Stimulated activated CD4-positive, alpha-beta T cell treated with anti-CD3 and anti-CD28 coated beads, Interleukin-4, amount 100 ng/mL, for 24 hours (primary cell): ENCODE measurements at regions not wholly inside any gene's neighbourhood (a gene's known extent, or its start where the extent isn't known, plus 50 kb on each side); places are given as distances from the start of the nearest gene placed in this dataset.

Experiments used
- DNase-seq: peaks from one replicate; pipeline ENCODE4 v3.0.0-alpha.2; 2020

DNA sequence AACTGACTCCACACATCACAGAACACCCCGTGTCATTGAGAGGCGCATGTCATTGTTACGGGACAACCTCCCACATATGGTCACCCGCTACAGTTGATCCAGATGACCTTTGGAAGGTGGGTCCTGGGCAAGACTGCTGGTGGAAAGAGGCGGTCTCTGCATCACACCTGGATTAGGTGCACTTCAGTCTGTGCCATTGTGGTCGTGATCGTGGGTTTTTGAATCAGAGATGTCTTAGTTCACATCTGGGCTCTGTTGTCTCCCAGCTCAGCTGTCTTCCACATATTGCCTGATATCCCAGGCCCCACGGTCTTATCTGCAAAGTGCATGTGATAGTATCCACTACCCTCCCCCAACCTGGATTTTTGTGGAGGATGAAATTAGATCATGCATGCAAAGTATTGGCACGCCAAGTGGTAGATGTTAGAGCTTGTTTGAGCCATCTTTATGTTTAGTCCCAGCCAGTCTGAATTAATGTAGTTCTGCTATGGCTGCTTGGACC lies 208.7 kb upstream of the FOXN3 start:
- DNase-seq: no peak

DNA sequence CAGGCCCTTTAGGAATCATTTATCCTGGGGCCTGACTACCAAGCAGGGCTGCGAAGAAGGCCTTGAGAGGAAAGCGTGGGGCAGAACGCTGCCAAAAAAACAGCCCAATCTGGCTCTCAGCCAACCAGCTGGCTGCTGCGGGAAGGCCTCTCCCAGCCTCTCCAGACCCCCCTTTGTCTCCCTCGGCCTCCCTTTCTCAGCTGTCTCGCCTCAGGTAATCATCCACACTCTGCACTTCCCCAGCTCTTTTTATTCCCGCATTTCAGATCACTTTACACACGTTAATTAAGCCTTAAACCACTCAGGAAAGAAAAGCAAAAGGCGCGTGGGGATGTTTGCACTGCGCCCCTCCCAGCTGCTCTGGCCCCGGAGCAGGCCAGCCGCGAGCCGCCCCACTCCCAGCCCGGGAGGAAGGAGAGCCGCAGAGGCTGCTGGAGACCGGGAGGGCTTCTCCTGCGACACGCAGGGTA lies 208.2 kb upstream of the FOXN3 start:
- DNase-seq: no peak

DNA sequence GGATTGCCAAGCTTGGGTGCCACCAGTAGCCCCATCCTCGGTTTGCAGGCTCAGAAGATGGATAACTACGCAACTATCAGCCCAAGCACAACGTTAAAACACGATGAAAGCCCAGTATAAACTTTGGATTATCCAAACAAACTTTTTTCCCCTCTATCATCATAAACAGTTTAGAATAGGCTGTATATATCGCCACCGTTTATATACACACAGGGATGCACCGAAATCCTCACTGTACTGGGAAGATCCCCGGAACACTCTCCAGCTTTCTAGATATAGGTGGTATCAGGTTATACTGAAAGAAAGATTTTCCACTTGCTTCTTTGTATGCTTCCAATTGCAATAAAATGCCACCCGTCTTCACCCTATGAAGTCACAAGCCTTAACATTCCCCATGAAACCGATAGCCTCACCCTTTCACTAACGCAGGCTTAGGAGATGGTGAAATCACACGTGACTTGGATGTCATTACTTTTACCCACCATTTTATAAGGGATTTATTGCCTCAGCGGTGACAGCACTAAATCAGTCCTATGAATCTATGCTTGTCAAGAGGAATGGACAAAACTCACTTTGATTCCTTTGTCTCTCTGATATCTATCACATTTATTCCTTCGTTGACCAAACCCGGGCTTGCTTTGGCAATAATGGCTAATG lies 207.6 kb upstream of the FOXN3 start:
- DNase-seq: no peak

DNA sequence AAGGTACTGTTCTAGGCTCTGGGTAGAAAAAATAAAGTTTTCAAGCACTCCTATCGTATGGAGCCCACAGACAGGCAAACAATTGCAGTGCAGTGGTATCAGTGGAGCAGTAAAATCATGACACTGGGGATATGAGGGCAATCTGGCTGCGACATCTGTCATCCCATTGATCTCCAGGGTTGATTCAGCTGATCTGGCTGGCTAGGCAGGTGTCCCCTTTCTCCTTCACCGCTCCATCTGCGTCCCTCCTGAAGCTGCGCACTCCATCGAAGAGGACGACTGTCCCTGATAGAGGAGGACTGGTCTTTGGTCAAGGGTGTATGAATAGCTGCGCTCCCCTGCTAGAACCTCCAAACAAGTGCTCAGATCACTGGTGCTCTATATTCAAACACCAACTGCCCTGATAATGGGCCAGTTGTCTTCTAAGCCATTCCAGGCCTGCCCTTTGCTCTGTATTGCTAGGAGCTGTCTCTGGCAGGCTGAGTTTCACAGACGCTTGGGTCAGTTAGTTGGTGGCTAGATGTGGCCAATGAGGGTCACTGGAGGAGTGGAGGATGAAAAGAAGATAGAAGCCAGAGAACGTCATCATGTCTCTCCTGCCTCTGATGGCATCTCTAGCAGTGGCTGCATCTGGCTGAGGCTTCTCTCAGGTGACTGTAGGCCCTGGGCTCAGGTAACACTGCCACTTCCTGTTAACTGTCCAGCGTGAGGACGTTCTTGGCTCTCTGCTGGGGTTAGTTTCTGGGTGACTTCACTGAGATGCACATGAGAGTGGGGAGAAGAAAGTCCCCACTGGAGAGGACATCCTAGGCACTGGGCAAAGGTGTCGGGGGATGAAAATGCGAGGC lies 205.0 kb upstream of the FOXN3 start:
- no peak for DNase-seq

DNA sequence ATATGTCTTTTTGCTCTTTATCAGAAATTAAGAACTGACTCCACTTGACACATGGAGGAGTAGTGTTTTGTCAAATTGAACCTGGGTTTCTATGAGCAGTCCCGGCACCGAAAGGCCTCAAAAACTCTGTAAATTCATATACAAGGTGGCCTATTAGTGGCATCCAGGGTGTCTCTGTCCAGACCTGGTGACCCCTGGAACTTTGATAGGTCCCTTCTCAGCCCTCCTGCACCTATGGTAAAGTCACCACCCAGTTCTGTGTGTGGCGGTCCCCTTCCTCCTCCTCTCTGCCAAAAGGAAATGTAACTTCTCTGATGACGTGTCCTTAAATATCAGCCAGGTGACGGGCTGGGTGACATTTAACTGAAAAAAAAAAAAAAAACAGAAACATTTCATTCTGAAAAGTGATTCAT lies 204.0 kb upstream of the FOXN3 start:
- DNase-seq: peak; percentile 66

DNA sequence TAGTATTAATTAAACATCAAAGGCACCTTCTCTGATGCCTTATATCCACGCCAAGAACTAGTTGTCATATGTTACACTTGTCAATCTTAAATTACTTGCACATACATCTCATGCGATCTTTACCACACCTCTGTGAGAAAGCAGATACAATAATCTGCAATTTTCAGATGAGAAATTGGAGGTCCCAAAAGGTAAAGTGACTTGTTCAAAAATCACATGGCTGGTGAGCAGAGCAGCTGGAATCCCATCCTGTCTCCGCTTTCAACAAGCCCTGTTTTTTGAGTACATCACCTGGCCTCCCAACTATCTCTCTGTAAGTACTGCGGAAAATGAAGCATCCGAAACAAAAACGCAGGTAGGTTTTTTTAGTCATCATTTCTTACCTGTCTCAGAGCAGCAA lies 203.4 kb upstream of the FOXN3 start:
- no peak for DNase-seq

DNA sequence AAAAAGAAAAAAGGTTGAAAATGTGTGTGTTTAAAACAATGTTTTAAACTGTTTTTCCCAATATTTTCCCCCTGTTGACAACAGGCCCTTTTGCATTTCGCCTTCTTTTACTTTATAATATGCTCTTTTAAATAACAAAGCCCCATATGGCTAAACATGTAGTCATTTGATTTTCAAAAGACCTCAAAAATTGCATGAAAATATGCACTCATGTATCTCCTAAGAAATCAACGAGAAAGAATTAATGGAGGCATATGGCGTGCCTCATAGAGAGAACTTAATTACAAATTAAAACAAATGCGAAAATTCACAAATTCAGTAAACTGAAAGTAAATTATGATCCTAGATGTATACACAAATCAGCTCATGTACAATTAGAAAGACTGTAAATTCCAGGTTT lies 202.6 kb upstream of the FOXN3 start:
- DNase-seq: no peak

DNA sequence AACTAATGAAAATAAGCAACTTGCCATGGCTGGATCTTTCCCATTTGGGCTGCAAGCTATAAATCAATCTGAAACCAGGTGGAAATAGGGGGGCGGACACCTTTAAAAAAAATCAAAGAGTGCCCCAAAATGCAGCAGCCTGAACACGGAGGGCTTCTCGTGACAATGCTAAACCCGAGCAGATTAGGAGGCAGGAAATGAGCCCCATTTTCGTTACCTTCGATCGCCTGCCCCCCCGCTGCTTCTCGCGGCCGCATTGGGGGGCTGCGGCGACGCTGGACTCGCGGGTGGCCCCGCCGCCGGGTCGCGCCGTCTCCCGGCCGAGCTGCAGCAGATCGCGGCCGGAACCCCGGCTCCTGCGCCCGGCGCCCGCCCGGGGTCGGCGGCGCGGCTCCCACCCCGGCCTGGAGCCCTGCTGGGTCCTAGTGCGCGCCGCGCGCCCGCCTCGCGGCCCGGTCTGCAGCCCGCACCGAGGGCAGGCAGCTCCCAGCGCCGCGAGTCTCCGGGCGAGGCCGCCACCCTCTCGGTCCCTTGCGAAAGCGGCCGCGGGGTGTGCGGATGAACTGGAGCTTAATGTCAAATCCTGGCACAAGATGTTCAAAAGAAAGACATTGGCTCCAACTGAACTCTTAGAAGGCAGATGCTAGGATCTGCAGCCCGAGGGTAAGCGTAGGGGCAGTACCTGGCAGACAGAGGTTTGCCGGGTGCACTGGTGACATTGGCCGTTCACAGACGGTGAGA lies 201.9 kb upstream of the FOXN3 start:
- peak; percentile 57 for DNase-seq

DNA sequence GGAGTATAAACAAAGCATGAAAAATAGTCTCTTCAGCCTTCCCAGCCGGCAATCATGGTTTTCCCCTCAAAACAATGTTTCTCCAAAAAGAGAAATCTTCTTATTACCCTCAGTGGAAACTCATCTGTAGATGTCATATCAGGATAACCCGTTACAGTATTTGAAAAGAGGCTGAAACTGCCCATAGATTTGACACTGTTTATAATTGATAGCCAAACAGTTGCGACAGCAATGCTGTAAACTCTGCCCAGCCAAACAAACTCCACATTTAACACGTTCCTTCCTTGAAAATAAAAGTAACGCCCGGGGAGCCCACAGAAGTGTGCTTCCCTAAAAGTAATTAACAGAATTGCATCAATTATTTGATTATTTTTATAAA lies 201.3 kb upstream of the FOXN3 start:
- DNase-seq: no peak

DNA sequence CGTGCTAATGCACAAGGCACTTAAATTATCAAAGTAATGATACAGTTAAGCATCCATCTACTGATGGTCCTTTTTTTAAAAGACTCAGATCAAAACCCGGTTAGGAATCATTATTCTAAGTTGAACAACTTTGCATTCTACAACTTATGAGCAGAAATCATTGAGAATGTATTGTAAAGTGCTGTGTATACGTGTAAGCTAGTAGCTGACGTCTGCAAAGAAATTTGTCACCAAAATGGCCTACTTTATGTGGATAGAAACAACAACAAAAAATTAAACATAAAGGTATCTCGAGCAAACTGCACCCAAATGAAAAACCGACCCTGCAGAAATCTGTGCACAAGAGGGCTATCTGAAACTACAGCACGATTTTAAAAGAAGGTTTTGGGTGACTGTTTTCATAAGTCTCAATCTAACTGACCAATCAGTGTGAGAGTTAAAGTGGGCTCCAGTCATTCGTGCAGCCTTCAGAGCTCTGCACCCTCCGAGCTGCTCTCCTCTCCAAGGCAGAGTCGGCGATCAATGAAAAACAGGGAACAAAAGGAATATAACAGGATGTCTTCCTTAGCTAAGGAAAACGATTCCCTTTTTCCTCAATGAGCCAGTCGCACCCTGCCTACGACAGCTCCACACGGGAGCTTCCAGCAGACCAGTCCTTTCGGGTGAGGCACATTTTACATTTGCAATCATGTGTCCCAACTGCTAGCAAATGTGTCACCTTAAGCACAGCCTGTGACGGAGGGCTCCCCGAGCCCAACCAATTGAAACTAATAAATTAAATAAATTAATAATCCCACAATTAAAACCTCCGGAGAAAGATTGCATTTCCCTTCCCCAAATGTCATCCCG lies 200.7 kb upstream of the FOXN3 start:
- DNase-seq: peak; percentile 33

DNA sequence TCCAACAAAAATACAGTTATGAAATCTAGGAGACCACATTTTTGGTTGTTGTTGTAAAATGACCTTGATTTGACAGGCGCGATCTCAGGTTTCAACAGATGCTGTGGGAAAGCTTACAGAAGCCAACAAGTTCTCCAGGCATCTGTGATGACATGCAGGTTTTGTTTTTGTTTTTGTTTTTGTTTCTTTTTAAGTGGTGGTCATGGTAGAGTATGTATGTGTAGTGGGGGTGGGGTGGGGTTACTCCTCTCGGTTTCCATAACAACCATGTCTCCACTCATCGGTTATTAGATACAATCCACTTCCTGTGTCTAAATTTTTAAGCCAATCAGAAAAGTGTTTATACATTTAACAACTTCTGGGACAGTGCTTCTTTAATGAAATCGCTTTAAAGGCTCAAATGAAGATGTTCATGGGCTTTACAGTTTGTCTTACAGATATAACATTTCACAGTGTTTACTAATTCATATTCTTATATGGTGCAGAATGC lies 199.9 kb upstream of the FOXN3 start:
- DNase-seq: peak; percentile 33

DNA sequence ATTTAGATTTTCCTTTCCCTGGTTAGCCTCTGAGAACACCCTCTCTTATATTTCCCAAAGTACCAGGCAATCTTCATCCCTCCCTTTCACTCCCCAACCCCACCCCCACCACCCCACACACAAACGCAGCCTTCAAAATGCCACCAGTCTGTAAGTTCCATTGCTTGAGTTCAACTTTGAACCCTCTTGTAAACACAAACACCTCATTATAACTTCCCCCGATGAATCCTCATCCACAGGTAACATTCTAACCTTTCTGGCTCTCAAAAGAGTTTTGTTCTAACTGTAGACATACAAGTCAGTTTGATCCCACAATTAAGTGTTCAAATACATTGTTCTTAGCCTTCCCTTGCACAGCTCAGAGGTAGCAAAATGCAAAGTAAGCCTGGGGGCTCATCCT lies 199.4 kb upstream of the FOXN3 start:
- DNase-seq: no peak

DNA sequence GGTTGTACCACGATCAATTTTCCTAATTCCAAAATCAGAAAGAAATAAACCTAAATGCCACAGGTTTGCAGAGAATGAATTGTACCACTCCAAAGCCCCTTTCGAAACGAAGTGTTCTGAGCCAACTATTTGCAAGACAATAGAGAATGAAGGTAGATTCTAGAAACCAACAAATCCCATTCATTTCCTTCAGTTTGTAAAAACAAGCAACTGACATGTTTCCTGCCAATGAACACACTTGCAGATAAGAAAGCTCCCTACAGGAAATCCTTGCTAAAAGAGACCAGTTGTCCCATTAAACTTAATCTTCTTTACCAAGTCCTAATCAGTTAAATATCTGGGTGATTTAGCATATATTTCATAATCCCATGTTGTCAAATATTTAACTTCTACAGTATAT lies 198.4 kb upstream of the FOXN3 start:
- DNase-seq: no peak

DNA sequence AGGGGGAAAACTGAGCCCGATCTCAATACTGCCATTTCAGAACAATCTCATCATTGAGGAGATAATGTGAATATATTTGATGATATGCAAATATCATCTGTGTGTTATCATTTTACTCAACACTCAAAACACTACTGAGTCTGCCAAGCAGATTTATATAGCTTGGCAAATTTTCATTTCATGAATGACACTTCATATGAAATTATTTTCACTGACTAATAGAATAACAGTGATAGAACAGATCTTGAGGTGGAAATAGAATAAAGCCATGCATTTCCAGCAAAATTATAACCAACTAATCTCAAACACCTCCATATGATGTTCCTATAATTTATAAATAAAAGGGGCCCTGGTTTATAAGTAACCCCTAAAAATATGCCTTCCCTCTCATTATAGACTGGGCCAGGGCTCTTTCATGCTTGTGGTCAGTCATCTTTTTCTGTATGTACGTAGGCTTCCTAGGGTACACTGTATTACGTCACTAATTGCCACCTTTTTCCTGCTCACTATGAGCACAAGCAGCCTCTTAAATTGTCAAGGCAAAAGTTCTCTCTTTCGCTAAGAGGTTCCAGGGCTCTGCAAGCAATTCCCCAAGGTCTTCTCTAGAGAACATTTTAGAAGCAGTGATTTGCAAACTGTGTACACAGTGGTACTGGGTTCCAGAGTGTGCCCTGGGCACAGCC lies 197.1 kb upstream of the FOXN3 start:
- no peak for DNase-seq

DNA sequence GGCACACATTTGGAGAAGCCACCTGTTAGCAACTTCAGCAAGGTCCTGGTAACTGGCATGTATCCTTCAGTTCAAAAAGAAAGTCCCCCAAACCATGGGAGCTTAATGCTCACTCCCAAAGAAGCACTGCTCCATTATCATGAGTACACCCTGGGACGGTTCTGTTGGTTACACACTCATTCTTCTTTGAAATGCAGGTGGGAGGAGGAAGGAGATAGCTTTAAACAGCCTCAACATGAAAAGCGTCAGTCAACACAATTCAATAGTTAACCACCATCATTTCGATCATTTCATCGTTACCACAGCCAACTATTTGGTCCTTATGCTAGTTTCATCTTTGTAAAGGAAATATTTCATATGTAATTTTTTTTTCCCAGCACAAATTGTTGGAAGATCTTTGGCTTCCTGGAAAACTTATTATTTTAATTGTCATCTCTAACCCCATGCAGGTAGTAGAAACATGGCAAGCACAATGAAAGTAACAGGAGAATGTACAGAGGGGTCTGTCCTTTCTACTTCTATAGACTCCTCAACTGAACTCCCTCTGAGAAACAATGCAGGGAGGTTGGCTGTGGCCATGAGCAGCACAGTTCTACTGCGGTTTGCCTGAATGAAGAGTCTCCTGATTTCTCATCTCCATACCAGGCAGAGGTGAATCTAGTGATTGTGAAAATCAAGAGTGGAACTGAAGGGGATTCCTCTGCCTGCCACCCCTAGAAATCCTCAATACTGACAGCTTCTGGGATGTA lies 196.4 kb upstream of the FOXN3 start:
- peak; percentile 42 for DNase-seq

DNA sequence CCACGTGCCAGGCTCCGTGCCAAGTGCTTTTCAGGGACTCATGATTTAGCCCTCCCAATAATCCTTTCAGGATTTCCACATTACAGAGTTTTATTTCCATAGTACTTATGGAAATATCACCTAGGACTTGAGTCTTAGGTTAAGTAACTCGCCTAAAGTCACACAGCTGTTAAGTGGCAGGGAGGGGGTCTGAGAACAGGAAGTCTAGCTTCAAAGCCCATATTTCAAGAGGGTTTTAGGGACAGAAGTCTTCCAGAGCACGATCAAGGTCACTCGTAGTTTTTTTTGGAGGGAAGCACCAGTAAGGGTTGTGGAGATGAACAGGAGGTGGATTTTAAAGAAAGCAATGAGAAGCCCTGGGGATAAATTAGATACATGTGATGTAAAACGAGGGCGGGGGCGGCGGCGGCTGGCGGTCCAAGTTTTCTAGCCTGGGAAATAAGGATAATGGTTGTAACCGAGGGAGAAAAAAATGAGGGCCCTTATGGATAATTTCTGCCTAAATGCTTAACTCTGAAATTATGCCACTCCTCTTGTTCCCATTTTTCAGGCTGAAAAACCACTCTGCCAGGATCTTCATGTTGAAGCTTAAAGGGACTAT lies 192.6 kb upstream of the FOXN3 start:
- no peak for DNase-seq

DNA sequence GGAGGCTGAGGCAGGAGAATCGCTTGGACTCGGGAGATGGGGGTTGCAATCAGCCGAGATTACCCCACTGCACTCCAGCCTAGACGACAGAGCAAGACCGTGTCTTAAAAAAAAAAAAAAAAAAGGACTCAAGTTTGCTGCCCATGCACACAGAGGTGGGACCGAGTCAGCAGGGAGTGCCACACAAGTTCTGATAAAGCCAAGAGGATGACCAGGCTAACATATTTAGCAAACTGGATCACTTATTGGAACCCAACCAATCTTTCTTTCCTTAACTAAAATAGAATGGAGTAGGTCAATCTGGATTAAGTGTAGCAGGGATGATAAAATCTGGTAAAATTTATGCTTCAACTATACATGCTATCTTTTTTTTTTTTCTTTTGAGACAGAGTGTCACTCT lies 190.4 kb upstream of the FOXN3 start:
- DNase-seq: no peak

DNA sequence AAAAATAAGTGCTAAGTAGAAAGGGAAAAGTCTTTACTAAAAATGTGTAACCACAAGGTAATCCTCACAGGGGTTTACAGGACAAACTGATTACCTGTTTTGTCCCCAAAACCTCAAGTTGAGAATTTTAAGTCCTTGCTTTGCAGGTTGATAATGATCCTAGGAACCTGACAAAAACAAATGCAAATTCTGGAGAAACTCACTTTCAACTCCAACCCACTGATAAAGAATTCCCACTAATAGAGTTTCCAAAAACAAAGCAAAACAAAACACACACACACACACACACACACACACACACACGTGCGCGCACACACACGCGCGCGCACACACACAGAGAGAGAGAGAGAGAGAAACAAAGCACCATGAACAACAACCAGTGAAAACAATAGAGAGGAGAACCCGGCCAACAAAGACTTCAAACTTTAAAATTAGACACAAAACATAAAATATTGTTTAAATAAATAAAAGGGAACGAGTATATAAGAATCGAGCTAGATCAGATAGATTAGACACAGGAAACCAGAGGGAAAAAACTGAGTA lies 187.0 kb upstream of the FOXN3 start:
- DNase-seq: no peak

DNA sequence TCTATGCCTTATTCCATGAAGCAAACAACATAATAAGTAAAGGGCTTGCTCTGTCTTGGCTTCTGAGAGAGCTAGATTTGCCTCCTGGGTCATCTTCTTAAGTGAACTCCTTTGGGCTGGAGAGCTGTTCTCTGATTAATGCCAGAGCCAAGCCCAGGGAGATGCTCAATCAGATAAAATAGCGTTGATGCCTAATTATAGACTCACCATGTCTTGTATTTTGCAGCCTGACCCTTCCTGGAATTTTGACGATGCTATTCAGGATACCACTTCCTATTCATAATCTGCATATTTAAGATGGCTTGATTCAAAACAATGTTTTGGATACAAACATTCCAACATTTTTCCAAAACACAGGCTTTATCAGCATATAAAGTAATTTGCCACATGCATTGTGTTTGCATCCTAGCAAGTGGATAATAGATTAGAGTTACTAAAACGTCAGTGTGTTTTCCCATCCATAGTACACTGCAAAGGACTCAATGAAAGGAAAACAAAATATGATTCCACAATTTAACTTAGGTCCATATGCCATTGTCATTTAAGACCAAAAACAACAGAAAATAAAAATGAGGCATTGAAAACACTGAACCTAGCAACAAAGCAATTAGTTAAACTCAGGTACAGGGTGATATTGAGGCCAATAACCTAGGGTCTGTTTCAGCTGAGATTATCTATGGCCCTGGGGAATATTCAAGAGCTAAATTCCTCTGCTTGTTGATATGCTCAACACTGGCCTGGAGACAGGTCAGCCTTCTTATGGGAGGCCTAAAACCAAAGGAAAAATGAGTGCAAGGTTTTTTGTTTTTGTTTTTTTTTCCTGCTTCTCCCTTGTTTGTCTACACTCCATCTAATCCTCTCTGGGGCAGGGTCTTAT lies 184.2 kb upstream of the FOXN3 start:
- no peak for DNase-seq
